H1 (cell line): ENCODE measurements at regions not wholly inside any gene's neighbourhood (a gene's known extent, or its start where the extent isn't known, plus 50 kb on each side); places are given as distances from the start of the nearest gene placed in this dataset.

Source experiments
- KDM5A ChIP-seq: fragments of 200-600 bp; IDR thresholded peaks from 2 replicates; pipeline ENCODE4 v1.7.1; 2012; ENCODE audit warnings: mild to moderate bottlenecking, low read length, inconsistent platforms, mixed read lengths
- MAFK ChIP-seq: IDR thresholded peaks from 2 replicates; pipeline ENCODE4 v1.6.1; 2012; ENCODE audit warnings: low read depth, mild to moderate bottlenecking, improper control_type of control experiment, low read length
- SAP30 ChIP-seq: fragments of 300-600 bp; sonication (generic); IDR thresholded peaks from 2 replicates; pipeline ENCODE4 v1.7.1; 2012; ENCODE audit warnings: low read length, moderate library complexity, mild to moderate bottlenecking, inconsistent platforms; ENCODE audit not compliant: insufficient read depth, insufficient replicate concordance
- SP2 ChIP-seq: IDR thresholded peaks from 2 replicates; pipeline ENCODE4 v1.6.1; 2012; ENCODE audit warnings: mild to moderate bottlenecking, low read length, inconsistent platforms

DNA sequence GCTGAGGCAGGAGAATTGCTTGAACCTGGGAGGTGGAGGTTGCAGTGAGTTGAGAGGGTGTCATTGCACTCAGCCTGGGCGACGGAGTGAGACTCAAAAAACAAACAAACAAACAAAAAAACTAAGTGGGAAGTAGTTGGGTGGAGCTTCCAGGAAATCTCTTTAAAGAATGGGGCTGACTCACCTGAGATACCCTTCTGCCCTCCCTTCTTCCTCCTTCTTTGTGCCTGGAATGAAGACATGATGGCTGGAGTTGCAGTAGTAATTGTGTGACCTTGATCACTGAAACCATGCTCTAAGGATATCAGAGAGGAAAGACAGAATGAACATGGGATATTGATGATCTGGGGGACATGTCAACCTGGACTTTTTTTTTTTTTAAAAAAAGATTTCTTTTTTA, 87.6 kb upstream of the MED13L start (continued):
- TF ChIP-seq SP2: no peak
- no peak for TF ChIP-seq MAFK
- TF ChIP-seq SAP30: no peak
- no peak for TF ChIP-seq KDM5A
